GM10266 (cell line): ENCODE measurements at regions not wholly inside any gene's neighbourhood (a gene's known extent, or its start where the extent isn't known, plus 50 kb on each side); places are given as distances from the start of the nearest gene placed in this dataset.

Source experiments
- DNase-seq: peaks from one replicate; pipeline ENCODE4 v3.0.0; 2012; ENCODE audit errors: extremely low spot score
- TF ChIP-seq, protein P1 (sequence below): IDR thresholded peaks from 2 replicates; pipeline ENCODE4 v1.5.1; 2012; ENCODE audit warnings: mild to moderate bottlenecking, low read depth; ENCODE audit not compliant: control insufficient read depth, insufficient read depth; ENCODE audit errors: missing control alignments

DNA sequence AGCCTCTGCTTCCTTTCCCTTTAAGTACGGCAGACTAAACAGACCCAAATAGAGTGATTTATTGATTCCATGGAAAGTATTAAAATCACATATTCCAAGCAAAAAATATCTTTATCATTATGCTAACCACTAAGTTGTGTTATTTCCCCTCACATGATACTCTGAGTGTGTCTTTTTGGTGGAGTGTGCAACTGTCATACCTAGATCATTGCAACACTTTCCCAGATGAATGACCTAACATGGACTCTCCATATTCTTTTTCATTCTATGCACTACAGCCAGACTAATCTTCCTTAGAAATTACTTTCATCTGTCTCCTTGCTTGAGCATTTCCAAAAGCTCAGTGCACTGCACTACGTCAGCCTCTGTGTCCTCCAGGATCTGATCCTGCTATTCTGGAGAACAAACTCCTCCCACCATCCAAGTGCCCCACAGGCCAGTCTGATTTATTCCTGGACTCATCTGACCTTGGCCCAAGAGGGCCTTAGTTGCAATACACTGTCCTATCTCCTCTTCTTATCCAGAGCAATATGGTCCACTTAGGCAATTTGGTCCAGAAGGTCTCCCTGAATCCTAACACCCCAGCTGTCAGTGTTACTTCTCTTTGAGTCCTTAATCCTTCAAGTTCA is 263.3 kb upstream of the KLF6 start:
- no peak for DNase-seq

DNA sequence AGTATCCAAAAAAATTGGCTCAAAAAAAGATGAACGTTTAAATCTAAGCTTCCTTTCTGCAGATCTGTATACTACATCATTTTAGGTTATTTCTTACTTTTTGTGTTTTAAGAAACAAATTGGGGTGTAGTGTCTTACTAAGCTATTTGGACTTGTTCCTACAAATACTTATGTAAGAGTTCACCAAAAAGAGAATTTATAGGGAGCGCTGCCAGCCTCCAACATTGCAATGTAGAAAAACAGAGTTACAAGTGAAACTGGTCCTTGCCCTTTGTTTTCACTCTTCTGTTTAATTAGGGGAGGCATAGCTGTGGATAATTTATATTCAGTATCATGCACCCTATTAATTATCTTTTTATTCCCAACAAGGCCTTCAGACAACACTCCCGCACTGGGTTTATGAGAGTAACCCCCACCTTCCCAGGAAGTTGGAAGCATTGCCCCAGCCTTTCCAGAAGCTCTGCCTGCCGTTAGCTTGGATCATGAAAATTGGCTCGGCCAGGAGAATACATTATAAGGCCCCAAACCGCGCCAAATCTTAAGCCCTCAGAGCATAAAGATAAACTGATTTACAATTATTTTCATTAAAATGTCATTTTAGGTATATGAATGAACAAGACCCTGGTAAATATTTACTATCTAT is 261.8 kb upstream of the KLF6 start:
- no peak for DNase-seq
- TF ChIP-seq, protein P1, sequence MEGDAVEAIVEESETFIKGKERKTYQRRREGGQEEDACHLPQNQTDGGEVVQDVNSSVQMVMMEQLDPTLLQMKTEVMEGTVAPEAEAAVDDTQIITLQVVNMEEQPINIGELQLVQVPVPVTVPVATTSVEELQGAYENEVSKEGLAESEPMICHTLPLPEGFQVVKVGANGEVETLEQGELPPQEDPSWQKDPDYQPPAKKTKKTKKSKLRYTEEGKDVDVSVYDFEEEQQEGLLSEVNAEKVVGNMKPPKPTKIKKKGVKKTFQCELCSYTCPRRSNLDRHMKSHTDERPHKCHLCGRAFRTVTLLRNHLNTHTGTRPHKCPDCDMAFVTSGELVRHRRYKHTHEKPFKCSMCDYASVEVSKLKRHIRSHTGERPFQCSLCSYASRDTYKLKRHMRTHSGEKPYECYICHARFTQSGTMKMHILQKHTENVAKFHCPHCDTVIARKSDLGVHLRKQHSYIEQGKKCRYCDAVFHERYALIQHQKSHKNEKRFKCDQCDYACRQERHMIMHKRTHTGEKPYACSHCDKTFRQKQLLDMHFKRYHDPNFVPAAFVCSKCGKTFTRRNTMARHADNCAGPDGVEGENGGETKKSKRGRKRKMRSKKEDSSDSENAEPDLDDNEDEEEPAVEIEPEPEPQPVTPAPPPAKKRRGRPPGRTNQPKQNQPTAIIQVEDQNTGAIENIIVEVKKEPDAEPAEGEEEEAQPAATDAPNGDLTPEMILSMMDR, result no peak

More for the DNA sequence above, 263.3 kb upstream of the KLF6 start:
- TF ChIP-seq, protein P1, result no peak

DNA sequence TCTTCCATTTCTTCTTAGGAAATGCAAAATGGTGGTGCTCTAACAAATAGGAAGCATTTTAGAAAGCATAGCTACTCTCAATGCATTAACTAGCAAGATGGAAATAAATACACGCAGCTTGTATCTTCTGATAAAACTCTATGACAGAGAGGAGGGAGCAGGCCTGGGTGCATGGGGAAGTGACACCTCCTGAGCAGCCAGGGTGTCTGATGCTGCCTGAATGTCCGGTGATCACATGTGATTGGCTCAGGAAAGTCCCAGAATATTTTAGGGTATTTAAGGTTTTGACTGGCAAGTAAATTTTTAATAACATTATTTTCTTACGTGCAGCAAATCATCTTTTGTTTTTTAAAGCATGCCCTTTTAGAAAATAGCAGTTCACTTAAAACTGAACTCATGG is 261.0 kb upstream of the KLF6 start:
- peak; percentile 40 for DNase-seq
- TF ChIP-seq, protein P1, result no peak

DNA sequence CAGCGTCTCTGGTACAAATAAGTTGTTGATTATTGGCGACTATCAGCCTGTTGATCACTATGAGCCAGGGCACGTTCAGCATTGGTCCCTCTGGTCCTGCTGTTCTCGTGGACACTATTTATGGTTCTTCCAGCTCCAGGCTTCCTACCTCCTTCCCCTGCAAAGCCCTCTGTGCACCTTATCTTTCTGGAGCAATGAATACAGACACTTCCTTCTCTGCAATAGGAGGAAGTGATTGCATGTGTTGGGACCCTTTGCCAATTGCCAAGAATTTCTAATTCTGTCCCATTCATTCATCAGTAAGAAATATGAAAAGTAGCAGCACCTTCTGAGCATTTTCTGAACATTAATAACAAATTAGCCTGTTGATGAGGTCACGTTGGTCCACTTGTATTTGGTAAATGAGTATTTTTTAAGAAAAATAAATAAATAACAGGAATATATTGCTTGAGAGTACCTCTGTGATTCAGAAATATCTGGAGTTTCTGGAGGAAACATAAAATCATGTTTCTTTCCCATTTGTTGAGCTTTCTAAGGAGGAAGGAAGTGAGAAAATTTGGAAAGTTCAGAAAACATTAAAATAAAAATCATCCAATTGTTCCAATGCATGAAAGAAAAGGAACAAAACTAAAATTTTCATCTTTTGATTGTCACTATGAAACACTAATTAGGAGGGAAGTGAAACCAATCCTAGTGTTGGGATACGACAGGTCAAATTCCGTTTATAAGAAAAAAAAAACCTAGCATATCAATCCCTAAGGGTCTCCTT is 259.1 kb upstream of the KLF6 start:
- no peak for DNase-seq
- TF ChIP-seq, protein P1, result no peak

DNA sequence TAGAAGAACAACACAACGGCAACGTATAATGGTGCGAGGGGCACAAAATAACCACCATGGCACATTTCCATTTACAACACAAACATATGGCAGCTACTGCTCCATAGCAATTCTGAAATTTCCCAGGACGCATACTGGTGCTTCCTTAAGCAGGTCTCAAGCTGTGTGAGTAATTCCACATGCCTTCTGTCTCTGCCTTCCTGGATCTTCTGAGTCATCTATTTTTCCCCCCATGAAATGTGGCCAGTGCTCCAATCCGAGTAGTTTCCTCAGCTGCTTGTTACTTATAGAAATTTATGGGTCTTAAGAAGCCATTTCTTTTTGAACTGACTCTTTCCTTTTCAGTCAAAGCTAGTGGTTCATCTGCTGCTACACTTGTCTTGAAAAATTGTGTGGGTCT is 256.6 kb upstream of the KLF6 start:
- no peak for DNase-seq

DNA sequence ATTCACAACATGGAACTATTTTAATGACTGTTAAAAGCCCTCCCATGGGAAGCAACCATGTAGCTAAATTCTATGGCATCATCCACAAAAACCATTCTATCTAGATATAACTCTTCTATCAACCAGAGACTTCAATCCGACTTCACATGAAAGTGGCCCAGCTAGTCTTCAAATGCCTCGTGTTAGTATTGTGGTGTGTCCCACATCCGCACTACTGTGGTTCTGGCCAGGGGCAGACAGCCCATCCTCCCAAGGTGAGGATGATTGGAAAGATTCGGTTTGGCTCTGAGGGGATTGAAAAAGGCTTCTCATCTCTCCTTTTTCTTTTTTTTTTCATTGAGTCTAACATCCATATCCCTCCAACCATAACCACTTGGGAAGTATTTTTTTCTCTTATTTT is 253.0 kb upstream of the KLF6 start:
- DNase-seq, result no peak
- TF ChIP-seq, protein P1, result no peak

More for the DNA sequence above, 256.6 kb upstream of the KLF6 start:
- TF ChIP-seq, protein P1, result no peak

DNA sequence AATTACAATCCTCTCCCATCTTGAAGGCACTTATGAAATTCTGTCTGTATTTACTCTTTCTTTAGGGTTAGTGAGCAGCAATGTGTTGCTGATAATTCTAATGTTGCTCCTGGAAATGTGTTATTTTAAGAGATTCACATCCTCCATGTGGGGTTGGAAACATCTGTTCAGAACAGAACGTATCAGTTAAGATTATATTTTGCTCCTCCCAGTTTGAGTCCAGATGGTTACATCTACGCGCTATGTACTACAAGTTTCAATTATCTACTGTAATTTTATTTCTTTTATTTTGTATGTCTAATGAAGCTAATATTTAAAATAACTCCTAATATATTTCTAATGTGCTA is 250.6 kb upstream of the KLF6 start:
- TF ChIP-seq, protein P1, result no peak
- DNase-seq, result no peak
